PC-3 (cell line): ENCODE measurements at regions not wholly inside any gene's neighbourhood (a gene's known extent, or its start where the extent isn't known, plus 50 kb on each side); places are given as distances from the start of the nearest gene placed in this dataset.

Source experiments
- CTCF ChIP-seq: fragments of 300-600 bp; sonication (generic); conservative IDR thresholded peaks from 2 replicates; pipeline ENCODE4 v1.5.1; 2017; ENCODE audit warnings: antibody characterized with exemption, low read depth, mild to moderate bottlenecking, low read length
- EZH2 ChIP-seq: fragments of 300-600 bp; sonication (generic); IDR thresholded peaks from one replicate; pipeline ENCODE4 v1.6.1; 2017; ENCODE audit warnings: antibody characterized with exemption, mild to moderate bottlenecking, low read length; ENCODE audit not compliant: unreplicated experiment
- EZH2phosphoT487 ChIP-seq: fragments of 300-600 bp; sonication (generic); IDR thresholded peaks from 2 replicates; pipeline ENCODE4 v1.6.1; 2018; ENCODE audit warnings: mild to moderate bottlenecking, antibody characterized with exemption, low read length, borderline replicate concordance

- TF ChIP-seq EZH2phosphoT487 (no peak), CTCF (no peak), EZH2 (no peak)
Measured at GRCh38 chr3:175896655-175897054, 1037.5 kb downstream of the NAALADL2 start.
